NCI-H2227 (cell line): ENCODE measurements at regions not wholly inside any gene's neighbourhood (a gene's known extent, or its start where the extent isn't known, plus 50 kb on each side); places are given as distances from the start of the nearest gene placed in this dataset.

Experiments
- DNase-seq: peaks from one replicate; lab custom pipeline; 2025; ENCODE audit not compliant: unreplicated experiment; lab: John Stamatoyannopoulos, UW

- no peak for DNase-seq
Observed at GRCh38 chr2:173584000-173584399, 229.3 kb downstream of the CDCA7 start.

GRCh38 chr2:173584676-173585458, 230.2 kb downstream of the CDCA7 start:
- no peak for DNase-seq

- DNase-seq = no peak
Observed at GRCh38 chr2:173588931-173589369, 234.3 kb downstream of the CDCA7 start.

GRCh38 chr2:173589604-173590275, 235.1 kb downstream of the CDCA7 start:
- DNase-seq = peak; percentile 68

GRCh38 chr2:173590276-173590861, 235.7 kb downstream of the CDCA7 start:
- DNase-seq = peak; percentile 97

- no peak for DNase-seq
Observed at GRCh38 chr2:173593109-173593508, 238.4 kb downstream of the CDCA7 start.

- DNase-seq = no peak
Observed at GRCh38 chr2:173596244-173596643, 241.6 kb downstream of the CDCA7 start.

GRCh38 chr2:173598525-173598924, 243.9 kb downstream of the CDCA7 start:
- no peak for DNase-seq

- DNase-seq = no peak
Observed at GRCh38 chr2:173599821-173600359, 245.2 kb downstream of the CDCA7 start.

- DNase-seq = no peak
Observed at GRCh38 chr2:173602153-173602795, 247.6 kb downstream of the CDCA7 start.

- DNase-seq = no peak
Observed at GRCh38 chr2:173605994-173606393, 251.3 kb downstream of the CDCA7 start.

GRCh38 chr2:173606619-173607248, 252.1 kb downstream of the CDCA7 start:
- DNase-seq = peak; percentile 63

- DNase-seq = peak; percentile 35
Observed at GRCh38 chr2:173607606-173608311, 253.1 kb downstream of the CDCA7 start.

- no peak for DNase-seq
Observed at GRCh38 chr2:173611121-173611520, 256.4 kb downstream of the CDCA7 start.

GRCh38 chr2:173612354-173612753, 257.7 kb downstream of the CDCA7 start:
- DNase-seq = no peak

- DNase-seq = no peak
Observed at GRCh38 chr2:173613386-173613785, 258.7 kb downstream of the CDCA7 start.

GRCh38 chr2:173614265-173614930, 259.7 kb downstream of the CDCA7 start:
- DNase-seq = no peak

- DNase-seq = no peak
Observed at GRCh38 chr2:173623438-173624319, 269.0 kb downstream of the CDCA7 start.

GRCh38 chr2:173625315-173625714, 270.6 kb downstream of the CDCA7 start:
- no peak for DNase-seq
